HG03439 (cell line): ENCODE measurements at regions not wholly inside any gene's neighbourhood (a gene's known extent, or its start where the extent isn't known, plus 50 kb on each side); places are given as distances from the start of the nearest gene placed in this dataset.
"Not testable (repeated sequence)": the region's sequence is repeated elsewhere in the genome, so short reads cannot be mapped to it uniquely, and the experiment has no call there.

Experiments
- ATAC-seq: cut with Tn5 transposase; IDR thresholded peaks from one replicate; pipeline ENCODE4 v1.9.1; 2021; ENCODE audit warnings: mild to moderate bottlenecking, moderate library complexity; ENCODE audit not compliant: unreplicated experiment

GRCh38 chr5:82905986-82906385 is 171.2 kb downstream of the TMEM167A start:
- ATAC-seq = no peak

- no peak for ATAC-seq
These were observed 175.8 kb downstream of the TMEM167A start for GRCh38 chr5:82901281-82901888.

DNA sequence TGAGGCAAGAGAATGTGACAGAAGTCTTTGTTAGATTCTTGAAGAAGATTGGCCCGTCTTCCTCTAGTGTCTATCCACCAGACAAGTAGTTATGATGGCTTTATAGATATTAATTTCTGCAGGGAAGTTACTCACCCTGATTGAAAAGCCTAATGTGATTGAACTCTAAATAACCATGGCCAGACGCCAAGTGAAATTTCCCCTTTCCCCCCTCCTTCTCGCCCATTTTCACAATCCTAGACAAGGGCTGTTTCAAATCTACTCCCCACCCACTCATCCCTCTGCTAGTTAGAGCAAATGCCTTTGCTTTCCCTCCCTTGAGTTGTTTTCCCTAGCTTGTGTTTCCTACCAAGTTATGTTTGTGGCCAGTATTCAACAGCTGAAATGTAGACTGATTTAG is 182.5 kb downstream of the TMEM167A start:
- no peak for ATAC-seq

- ATAC-seq = no peak
These were observed 188.1 kb downstream of the TMEM167A start for GRCh38 chr5:82889088-82889487.

GRCh38 chr5:82886911-82887310 is 190.3 kb downstream of the TMEM167A start:
- ATAC-seq = no peak

- ATAC-seq = peak; percentile 53
These were observed 191.4 kb downstream of the TMEM167A start for GRCh38 chr5:82885627-82886389.

DNA sequence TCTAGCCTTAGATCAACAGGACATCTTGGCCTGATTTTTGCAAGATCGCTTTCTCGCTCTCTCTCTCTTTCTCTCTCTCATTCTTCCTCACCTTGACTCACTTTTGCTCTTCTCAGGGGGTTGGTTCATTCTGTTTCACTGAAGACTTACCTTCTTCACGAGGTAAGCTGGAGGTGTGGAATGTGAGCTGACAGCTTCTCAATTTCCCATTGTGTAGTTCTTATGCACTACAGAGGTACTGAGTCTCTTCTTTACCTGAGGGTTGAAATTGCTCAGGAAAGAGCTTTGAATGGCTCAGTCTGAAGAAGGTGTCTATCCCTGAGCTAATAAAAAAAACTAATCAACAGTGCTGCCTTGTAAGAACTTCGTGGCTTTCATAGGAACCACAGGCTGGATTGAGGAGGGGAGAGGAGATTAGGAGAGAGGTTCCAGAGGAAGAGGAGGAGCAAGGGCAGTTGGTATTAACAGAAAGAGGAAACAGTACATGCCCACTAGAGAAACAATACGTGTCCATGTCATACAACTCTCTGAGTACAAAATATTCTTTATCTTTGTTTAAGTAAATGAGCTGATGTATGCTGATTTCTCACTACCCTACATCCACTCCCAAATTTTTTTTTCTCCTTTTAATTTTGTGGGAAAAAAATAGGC is 192.2 kb downstream of the TMEM167A start:
- no peak for ATAC-seq

- peak; percentile 2 for ATAC-seq
These were observed 194.9 kb downstream of the TMEM167A start for GRCh38 chr5:82882316-82882715.

DNA sequence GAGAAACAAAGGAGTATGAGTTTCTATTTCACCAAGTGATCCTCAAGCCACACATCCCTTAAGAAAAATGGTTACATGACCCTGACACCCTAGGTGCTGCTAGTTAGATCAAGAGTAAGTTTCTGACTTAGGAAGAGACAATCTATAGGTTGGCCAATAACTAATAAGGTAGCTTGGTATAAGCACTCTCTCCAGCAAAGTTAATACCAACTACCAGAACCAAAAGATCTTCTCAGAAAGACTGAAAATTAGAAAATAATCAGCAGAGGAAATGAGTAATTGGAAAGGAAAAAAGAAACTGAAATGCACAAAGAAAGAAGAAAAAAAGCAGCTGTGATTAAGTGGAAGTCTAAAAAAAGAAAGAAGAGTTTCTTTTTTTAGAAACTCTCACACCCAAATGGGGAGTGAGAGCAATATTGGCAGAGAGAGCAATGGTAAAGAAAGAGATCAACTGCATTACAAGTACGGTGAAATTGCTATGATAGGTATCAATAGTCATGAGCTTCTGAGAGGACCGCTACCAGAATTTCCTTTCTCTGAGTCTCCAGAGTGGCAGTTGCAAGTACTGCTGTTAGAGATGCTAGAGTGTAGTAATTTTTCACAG is 195.5 kb downstream of the TMEM167A start:
- peak; percentile 57 for ATAC-seq

GRCh38 chr5:82879089-82879488 is 198.1 kb downstream of the TMEM167A start:
- no peak for ATAC-seq

GRCh38 chr5:82873452-82873851 is 203.7 kb downstream of the TMEM167A start:
- no peak for ATAC-seq

DNA sequence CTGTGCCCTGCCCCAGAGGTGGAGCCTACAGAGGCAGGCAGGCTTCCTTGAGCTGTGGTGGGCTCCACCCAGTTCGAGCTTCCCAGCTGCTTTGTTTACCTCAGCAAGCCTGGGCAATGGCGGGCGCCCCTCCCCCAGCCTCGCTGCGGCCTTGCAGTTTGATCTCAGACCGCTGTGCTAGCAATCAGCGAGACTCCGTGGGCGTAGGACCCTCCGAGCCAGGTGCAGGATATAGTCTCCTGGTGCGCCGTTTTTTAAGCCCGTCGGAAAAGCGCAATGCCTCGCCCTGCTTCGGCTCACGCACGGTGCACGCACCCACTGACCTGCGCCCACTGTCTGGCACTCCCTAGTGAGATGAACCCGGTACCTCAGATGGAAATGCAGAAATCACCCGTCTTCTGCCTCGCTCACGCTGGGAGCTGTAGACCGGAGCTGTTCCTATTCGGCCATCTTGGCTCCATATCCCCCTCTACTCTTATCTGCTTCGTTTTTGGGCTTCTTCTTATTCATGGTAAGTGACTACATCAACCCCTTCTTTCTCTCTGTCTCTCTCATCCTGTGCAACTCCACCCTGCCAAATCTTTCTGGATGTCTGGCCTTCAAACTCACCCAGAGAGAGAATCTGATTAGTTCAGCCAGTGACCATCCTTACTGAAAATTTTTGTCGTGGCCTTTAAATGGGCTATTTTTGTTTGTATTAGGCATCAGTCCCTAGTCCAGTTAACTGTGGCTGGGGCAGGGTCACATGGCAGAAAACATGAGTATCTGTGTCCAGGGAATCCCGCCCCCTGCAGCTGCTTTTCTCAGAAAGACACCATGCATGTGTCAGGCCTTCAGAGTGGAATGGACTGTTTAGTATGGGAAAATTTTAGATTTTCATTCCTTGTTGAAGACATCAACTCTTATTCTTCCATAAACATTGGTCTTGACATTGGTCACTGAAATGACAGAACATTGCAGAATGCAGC is 204.6 kb downstream of the TMEM167A start:
- not testable (repeated sequence) for ATAC-seq

DNA sequence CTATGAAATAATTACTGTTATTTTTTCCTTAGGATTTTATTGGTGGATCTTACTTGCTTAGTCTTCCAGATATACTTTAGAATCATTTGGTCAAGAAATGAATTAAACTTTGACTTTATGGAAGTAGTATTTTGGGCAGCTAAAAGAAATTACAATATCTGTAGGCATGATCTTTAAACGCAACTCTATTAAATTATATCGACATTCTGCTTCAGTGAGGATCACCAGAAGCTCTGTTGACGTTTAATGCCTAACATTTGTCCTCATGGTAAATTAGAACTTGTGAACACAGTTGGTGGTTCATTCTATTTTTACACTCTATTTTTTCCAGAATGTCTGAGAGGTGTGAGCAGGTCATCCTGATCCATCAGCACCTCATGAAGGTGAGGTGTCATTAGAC is 211.6 kb downstream of the TMEM167A start:
- ATAC-seq = no peak

GRCh38 chr5:82863266-82863665 is 213.9 kb downstream of the TMEM167A start:
- ATAC-seq = no peak

GRCh38 chr5:82862711-82863110 is 214.5 kb downstream of the TMEM167A start:
- no peak for ATAC-seq

DNA sequence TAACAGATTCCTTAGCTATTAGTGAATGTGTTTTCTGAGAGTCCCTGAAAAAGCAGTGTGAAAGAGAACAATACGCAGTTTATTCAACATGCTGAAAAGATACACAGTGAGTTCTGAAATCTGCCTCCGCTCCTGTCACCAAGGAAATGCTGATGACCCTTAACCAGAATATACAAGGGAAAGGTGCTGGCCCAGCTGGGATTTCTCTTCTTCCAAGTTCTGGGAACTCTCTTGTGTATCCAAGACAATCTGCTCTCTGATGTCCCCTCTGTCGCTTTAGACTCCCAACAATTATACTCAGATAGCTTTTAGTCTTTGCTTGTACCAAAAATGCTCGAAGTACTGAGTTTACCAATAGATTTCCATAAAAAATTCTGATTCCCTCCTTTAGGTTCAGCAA is 214.9 kb downstream of the TMEM167A start:
- no peak for ATAC-seq

DNA sequence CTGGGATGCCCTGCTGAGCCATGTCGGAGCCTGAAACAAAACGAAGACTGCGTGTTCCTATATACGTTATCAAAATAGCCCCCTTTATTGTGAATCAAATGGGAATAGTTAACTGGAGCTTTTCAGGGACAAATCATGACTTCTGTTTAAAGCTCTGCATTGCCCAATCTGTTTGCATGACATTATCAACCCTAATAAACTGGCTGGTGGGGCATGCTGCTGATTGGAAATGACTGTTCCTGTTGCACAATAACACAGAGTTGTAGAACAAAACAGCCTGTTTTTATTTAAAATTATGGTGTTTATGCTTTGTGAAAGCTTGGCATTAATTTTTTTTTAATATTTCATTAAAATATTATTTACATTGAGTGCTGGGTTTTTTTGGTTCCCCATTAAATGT is 215.5 kb downstream of the TMEM167A start:
- ATAC-seq = no peak

GRCh38 chr5:82859451-82860140 is 217.6 kb downstream of the TMEM167A start:
- no peak for ATAC-seq

DNA sequence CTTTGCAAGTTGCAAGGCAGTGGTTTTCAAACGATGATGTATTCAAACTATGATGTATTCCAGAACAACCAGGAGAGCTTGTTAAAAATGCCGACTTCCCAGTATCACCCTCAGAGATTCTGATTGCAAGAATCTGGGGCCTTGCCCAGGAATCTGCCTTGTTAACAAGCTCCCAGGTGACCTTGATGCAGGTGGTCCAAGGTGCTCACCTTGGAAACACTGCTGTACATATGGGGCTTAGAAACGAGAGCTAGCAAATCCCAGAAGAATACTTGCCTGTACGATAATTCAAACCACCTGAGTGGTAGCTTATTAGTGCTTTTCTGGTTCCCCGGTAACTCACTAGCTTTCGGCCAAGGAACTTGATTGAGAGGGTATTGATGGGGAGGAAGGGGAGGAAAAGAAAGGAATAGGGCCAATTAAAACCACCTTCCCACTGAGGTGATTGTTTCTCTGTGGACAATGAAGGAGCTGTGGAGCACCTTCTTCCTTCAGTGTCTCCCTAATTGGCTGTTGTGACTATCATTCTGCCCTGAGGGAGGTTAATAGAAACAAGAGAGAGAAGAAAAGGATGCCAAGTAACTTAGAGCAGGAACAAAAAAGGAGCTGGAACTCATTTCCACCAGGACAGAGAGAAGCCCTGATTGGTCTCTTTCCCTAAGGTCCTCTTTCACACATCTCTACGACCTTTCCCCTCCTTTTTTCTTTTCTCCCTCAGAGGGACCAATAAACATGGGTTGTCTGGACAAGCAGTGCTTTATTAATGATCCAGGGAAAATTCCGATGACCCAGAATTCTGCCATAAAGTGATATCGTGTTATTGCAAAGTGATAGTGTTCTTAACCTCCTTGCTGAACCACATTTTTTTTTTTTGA is 218.8 kb downstream of the TMEM167A start:
- ATAC-seq = no peak
